Stimulated activated CD4-positive, alpha-beta T cell treated with anti-CD3 and anti-CD28 coated beads, TNF-alpha, amount 100 ng/mL, for 48 hours (primary cell): ENCODE measurements at regions not wholly inside any gene's neighbourhood (a gene's known extent, or its start where the extent isn't known, plus 50 kb on each side); places are given as distances from the start of the nearest gene placed in this dataset.
"Not testable (repeated sequence)": the region's sequence is repeated elsewhere in the genome, so short reads cannot be mapped to it uniquely, and the experiment has no call there.

Experiments
- DNase-seq, 3 donors: peaks; one replicate each; pipeline ENCODE4 v3.0.0-alpha.2; 2020; ENCODE audit warnings: low read depth in 3 of 3

DNA sequence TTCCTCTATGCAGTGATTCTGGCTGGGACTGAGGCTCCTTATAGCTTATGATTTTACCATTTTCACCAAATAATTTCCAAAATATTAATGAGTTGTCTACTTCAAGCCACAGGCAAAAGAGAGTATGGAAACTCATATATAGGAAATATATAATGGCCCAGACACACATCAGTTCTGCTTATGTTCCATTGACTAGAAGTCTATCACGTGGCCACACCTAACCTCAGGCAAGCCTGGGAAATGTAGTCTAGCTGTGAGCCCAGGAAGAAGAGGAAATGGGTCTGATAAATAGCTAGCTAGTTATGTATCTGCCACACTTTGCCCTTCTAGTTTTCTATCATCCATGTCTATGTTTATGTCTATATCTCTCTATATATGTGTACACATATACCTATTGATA, 195.1 kb downstream of the OTOL1 start:
- DNase-seq, result no peak

DNA sequence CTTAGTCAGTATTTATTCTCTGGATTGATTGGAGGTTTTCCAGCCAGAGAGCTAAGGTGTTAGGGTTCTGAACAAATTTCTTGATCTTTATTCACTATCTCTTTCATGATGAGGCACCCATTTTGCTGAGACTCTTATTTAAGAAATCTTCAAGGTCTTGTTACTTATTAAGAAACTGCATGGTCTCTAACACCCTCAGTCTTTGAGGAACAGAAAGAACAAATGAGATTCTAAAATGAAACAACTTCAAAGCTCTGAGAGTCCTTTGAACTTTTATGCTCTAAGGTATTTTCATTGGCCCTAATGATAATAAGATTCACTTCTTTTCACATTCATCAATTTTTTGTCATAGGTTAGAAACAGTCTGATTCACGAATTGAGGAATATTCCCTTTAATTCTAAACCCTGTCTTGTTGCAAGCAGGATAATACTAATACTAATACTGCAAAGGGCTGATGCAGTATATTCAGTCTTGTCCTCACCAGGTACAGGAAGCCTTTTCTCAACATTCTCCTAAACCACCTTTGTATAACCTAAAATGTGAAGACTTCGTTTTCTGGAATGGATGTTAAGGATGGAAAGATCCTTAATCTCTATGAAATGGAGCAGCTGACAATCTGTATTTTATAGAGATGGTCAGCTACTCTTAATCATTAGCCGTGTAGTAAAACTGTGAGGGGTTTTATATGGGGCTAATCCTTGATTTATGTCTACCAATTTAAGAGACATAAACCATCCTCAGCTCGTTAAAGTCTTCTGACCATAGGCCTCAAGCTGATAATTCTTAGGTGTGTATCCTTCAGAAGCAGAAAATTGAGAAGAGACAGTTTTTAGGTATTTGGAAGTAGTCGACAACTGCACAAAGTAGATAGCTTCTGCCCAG, 198.3 kb downstream of the OTOL1 start:
- DNase-seq, result no peak

DNA sequence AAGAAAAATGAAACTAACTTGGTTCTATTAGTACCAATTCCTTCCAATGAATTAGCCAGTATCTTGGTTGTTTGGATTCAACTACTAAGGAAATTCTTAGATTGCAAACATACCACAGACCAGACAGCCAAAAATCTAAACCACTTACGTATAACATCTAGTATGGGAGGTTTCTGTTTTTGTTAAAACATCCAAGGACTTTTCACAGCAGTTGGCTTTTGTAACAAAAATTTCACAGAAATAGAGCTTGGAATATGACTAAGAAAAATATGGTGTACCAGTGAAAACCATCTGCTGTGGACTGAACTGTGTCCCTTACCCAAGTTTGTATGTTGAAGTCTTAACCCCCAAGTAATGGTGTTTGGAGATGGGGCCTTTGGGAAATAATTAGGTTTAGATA, 199.2 kb downstream of the OTOL1 start:
- DNase-seq, result no peak

DNA sequence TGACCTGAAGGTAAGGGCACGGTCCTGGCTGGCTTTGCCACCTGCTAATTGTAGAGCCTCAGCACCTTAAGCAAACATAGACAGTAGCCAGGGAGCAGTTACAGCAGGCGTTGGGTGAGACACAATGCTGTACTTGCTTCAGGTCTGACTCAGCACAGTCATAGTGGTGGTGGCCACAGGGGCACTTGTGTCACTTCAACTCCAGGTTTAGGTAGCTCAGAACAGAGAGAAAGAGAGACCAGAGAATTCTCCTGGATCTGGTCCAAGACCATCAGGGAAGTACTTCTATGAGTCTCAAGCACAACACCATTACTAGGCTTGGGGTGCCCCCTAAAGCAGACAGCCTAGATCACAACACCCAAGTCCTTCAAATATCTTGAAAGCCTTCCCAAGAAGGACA, 204.4 kb downstream of the OTOL1 start:
- no peak for DNase-seq

DNA sequence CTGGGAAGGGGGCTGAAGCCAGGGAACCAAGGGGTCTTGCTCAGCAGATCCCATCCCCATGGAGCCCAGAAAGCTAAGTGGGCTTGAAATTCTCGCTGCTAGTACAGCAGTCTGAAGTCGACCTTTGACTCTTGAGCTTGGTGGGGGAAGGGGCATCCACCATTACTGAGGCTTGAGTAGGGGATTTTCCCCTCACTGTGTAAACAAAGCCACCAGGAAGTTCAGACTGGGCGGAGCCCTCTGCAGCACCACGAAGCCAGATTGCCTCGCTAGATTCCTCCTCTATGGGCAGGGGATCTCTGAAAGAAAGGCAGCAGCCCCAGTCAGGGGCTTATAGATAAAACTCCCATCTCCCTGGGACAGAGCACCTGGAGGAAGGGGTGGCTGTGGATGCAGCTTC, 210.6 kb downstream of the OTOL1 start:
- not testable (repeated sequence) for DNase-seq

DNA sequence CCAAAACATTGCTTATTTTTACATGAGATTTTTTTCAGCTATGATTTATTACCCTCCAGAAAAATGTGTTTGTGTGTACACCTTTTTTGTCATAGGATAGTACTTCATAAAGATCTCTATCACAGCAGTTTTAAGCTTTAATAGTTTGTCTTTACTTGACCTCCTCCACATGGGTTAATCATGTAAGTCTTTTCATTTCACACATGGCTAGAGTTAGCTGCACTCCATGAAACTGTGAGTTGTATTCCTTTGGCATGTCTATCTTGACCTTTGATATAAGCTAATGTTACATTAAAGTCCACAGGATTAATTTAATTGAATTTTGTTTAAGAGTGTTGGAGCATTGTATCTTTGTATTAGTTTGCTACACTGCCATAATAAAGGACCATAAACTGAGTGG, 217.1 kb downstream of the OTOL1 start:
- no peak for DNase-seq

DNA sequence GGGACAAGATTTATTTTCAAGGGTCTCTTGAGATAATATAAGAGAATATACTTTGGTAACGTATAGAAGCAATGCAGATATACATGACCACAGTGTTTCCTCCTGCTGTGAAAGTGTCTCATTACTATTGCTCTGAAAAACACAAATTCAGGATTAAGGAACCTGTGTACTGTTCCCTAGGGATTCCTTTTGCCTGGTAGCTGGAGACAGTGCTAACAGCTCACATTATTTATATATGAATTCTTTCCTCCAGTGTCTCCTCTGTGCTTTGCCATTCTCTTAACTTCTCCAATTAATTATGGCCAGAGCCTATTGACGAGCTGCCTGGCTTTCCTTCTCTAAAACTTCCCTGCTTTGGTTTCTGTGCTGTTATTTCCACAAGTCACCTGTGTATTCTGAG, 235.4 kb downstream of the OTOL1 start:
- no peak for DNase-seq

DNA sequence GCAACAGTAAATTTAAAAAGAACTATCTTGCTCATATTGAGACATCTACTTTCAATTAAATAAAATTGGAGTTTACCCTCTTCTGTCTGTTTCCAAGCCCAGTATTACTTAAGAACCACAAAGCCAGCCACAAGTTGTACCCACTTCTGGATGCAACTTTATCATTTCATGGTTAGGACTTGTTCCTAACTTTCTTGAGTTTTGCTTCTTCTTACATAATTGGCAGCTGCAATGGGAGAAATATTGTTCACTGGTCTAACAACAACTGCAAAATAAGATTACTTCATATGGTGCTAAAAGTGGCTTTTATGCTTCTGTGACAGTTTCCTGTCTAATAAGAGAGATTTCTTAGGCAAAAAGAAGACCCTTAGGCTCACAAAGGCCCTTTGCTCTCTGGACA, 240.6 kb downstream of the OTOL1 start:
- no peak for DNase-seq

DNA sequence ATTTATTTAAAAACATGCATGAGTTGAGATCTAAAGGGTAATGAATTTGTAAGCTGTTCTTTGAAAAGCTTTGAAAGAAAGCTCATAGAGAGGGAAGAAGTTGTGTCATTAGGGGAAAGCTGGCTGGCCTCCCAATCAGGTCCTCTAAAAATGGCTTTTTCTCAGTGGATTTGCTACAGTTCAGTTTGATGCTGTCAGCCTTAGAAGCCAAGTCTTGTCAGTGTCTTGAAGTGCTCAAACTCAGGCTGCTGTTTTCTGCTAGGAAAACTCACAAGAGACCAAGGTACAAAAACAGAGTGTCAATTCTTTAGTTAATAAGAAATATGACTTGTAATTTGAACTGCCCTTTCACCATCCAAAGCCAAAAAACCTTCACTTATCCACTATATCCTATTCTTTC, 243.8 kb downstream of the OTOL1 start:
- no peak for DNase-seq

DNA sequence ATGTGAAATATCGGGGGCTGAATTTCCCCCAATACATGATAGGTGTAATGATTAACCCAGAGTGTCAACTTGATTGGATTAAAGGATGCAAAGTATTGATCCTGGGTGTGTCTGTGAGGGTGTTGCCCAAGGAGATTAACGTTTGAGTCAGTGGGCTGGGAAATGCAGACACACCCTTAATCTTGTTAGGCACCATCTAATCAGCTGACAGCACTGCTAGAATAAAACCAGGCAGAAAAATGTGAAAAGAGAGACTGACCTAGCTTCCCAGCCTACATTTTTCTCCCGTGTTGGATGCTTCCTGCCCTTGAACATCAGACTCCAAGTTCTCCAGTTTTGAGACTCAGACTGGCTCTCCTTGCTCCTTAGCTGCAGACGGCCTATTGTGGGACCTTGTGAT, 247.8 kb downstream of the OTOL1 start:
- no peak for DNase-seq

DNA sequence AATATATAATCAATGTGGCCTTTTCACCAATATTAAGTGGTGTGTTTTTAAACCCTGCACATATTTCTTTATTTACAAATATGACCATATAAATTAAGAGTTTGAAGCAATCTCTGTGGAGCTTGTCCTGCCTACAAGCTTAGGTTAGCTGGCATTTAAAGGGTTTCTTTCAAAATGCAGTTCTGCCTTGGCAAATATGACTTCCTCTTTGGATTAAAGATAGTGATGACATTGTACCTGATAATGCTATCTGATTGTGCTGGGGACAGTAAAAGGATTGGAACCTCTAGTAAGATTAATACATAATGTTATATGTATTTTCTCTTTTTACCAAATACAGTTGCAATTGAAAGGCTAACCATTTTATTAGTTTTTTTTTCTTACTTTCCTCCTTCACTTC, 249.1 kb downstream of the OTOL1 start:
- no peak for DNase-seq

DNA sequence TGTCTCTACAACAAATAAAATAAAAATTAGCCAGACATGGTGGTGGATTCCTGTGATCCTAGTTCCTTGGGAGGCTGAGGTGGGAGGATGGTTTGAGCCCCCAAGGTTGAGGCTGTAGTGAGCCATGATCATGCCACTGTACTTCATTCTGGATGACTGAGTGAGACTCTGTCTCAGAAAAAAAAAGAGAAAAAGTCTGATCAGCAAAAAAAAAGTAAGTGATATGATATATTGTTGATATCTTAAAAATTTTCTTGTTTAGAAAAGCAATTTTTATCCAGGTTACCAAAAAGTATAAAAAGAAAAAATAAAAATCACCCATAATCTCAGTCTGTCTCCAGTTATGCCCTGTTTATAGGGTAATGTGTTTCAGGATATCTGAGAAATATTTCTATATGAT, 251.4 kb downstream of the OTOL1 start:
- no peak for DNase-seq

DNA sequence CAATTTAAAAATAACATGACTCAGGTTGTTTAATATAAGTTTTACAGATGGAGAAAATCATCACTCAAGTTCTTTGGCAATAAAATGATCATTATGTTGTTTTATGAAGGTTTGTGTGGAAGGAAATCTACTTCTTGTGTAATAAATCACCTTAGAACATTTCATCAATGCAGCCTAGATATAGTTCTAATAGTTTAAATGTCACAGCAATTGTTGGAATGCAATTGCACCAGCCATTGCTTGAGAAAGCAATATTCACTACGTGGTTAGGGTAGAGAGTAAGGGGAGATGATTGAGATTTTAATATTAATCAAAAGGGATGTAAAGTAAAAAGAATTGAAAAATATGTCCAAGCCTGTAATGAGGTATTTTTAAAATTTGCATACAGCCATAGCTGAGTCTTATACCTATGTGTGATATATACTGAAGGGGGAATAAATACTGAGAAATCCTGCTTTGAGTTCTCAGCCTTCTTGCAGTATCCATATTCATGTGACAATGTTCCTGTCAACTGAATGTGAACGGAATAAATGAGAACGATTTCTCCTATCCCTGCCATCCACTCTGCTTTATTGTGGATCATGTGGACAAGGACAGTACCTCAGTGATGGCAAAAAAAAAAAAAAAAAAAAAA, 257.9 kb downstream of the OTOL1 start:
- DNase-seq, result no peak

DNA sequence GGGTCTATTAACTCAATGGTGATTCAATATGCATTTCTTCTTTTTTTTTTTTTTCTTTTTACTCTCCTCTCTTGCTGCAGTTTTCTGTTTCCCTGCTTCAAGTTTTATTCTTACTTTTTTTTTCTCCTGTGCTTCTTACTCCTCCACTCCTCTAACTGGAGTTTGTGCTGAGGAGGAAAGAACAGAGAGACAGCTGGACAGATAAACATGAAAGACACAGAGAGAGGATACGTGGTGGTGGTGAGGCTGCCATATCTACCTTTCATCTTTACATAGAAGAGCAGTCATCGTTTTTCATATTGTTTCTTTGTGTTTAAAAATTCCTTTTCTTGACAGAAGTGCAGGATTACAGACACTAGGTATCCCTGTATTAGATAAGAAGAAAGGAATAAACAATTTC, 262.8 kb downstream of the OTOL1 start:
- no peak for DNase-seq

DNA sequence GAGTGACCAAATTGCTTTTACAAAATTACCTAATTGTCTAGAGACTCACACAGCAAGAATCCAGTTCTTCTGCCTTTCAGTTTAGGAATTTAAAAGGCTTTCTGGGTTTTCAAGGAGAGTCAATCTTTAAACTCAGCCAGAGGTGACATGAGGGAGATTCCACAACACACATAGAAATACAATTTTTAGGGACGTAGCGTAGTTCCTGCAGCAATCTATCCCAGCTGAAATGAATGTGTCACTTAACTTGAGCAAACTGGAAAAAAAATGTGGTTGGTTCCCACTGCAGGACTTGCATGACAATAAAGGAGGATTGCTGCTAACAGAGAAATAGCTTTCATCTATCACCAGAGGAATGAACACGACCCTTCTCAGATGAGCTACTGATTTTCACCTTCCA, 269.7 kb downstream of the OTOL1 start:
- DNase-seq, result no peak

DNA sequence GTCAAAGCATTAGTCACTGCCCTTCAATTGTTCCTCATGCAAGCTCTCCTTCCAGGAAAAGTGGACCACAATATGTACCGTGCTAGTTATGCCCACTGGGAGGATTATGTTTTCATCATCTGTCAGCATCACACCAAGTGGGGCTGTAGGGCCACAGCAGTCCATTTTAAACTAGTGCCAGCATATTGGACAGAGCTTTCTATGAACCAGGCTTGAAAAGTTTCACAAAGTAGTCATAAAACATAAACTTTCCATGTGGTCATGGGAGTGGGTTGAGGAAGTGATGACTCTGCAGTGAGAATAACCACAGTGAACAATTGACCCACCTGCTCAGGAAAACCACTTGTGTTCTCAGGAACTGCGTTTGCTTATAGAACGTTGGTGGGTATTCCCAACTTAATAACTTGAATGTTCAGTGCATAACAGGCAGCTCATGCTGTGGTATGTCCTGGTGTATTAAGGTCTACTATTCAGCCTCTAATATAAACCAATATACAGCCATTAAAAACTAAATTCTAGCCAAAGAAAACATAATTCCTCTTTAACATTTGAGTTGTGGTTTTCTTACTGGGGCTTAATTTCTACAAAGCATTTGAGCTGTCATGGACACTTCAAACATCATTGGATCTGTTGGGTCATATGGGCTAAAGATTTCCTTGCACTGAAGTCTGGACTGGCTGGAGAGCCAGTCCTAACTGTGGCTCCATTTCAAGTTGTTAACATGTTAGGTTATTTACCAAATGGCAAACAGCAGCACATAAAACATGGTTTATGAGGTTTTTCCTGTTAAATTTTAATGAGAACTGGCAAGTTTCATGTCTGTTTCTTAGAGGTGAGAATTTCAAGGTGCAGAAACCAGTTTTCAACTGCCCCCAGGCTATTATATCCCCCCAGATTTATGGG, 274.1 kb downstream of the OTOL1 start:
- no peak for DNase-seq

DNA sequence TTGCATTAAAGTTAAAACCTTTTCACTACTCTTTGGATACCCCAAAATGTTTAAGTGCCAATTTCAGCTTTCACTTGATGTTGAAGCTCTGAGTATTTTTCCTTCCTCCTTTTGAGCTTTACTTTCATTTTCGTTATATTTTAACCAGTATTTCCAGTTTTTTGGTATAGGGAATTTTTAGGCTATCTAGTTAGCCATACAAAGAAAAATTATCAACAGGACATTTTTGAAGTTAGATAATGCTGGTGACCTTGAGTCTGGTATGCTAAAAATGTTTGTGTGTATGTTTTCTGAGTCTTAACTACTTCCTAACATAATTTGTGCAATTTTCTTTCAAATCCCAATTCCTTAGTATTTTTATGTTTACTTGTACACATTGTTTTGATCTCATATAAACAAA, 284.8 kb downstream of the OTOL1 start:
- DNase-seq, result no peak

DNA sequence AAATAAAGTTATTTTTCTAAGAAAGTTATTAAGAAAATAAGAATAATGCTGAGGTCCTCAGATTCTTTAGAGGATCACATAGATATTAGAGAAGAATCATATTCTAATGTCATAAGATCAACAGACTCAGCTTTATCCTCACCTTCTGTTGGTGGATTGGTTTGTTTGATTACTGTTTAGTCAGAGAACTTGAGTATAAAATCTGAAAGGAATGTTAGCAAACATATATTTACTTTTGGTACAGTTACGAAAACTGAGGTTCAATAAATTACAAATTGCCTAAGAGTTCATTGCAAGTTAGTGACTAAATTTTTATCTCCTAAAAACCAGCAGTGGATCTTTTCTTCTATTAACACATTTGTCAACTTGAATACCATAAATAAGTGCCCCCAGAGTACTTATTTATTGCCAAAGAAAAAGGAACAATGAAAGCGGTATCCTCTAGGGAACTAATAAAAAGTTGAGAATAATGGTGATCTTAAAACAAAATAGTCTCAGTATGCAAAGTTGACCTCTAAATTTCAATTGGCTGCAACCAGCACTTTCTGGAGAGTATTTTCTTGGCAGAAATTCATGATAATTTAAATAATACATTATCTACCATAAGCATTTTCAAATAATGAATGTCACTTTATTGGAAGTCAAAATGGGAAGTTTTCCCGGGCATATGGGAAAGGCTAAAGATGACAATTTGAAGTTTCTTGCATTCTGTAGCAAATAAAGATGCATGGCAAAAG, 296.8 kb downstream of the OTOL1 start:
- DNase-seq, result no peak

DNA sequence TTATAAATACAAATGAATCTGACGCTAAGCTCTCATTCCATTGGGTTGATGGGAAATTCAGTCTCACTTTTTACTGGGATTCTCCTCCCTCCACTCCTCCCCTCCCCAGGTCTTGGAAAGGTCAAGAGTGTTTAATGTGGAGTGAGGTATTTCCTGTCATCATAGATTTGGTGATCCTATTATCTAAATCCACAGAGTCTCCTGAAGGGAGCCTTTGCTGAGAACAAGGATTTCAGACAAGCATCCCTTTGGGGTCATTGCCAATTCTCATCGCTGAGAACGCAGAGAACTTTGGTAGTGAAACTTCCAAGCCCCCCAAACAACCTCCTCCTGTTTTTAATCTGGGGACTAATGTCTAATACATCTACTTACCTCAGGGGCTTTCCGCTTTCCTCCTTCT, 297.9 kb downstream of the OTOL1 start:
- no peak for DNase-seq

DNA sequence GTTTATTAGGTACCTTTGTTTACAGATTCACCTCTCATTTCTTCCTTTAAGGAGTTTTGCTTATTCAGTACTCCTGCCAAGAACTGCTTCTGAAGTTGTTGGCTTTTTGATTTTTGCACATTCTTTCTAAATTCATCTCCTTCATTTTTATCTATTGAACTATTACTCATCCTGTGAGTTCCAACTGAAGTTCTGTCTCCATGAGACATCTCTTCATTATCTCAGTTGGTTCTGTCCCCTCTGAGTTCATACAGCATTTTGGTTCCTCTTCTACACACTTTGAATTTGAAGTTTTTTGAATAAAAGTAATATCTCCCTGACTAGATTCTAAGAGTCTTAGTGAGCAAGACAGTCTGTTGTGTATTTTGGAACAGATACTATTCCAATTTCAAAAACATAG, 299.7 kb downstream of the OTOL1 start:
- no peak for DNase-seq

DNA sequence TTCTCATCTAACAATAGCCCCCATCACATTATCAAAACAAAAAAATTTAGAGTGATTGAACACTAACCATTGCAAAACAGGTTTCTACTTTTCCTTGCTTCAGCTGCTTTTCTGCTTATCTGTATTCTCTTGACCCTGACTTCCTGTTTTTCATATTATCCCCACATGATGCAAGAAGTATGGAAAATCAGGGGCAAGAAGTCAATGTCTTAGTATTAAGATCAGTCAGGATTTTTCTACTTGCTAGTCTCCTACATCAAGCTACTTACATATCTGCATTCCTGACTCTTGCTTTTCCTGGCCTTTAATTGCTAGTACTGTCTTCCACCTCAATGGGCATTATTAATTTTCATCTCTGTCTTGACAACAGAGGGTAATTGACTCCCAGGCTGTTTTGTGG, 300.2 kb downstream of the OTOL1 start:
- no peak for DNase-seq

DNA sequence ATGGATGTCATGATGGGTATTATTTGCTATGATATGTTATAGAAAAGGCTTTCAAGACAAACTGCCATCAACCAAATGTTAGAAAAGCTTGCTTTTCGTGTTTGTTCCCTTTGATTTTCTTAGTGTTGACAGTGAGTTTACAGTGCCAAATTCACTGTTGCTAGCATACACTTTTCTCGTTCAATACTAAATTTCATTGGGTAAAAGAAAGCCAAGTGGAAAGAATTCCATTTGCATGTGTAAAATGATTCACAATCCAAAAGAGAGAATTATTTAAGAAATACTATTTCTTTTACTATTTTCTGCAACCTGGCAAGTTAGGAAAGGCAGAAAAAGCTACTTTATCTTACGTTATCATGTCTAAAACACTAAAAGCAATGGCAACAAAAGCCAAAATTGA, 301.4 kb downstream of the OTOL1 start:
- DNase-seq, result no peak
